OCI-LY3 (cell line): ENCODE measurements at regions not wholly inside any gene's neighbourhood (a gene's known extent, or its start where the extent isn't known, plus 50 kb on each side); places are given as distances from the start of the nearest gene placed in this dataset.

Experiments
- CTCF ChIP-seq: fragments of 200-600, 300-600 bp; sonication (generic); IDR thresholded peaks from 2 replicates; pipeline ENCODE4 v1.5.1; 2014; ENCODE audit warnings: antibody characterized with exemption, low read length, low read depth
- EZH2phosphoT487 ChIP-seq: fragments of 200-600 bp; shearing (Covaris generic); IDR thresholded peaks from 2 replicates; pipeline ENCODE4 v1.6.1; 2018; ENCODE audit warnings: antibody characterized with exemption, mixed run types, low read depth

GRCh38 chr4:14078326-14078725, 450.8 kb upstream of the BOD1L1 start:
- TF ChIP-seq CTCF (no peak), EZH2phosphoT487 (no peak)
